Fibroblast of lung (primary cell): ENCODE measurements at regions not wholly inside any gene's neighbourhood (a gene's known extent, or its start where the extent isn't known, plus 50 kb on each side); places are given as distances from the start of the nearest gene placed in this dataset.

ENCODE experiments used
- DNase-seq, 2 donors: peaks; one replicate each; pipeline versions ENCODE4 v3.0.0 to v3.0.0-alpha.2; 2010; ENCODE audit warnings: low read depth in 2 of 2
- H2AFZ ChIP-seq: 2 replicates; pipeline ENCODE4 v1.5.1; 2012; ENCODE audit warnings: low read length, control low read depth, inconsistent platforms
- H3K27ac ChIP-seq: 2 replicates; pipeline ENCODE4 v1.5.1; 2011; ENCODE audit warnings: low read length, control low read depth; ENCODE audit not compliant: insufficient read depth
- H3K27me3 ChIP-seq: 2 replicates; pipeline ENCODE4 v1.5.1; 2011; ENCODE audit warnings: mild to moderate bottlenecking, low read length; ENCODE audit not compliant: control insufficient read depth, insufficient read depth
- H3K36me3 ChIP-seq: 2 replicates; pipeline ENCODE4 v1.5.1; 2011; ENCODE audit warnings: low read length; ENCODE audit not compliant: control insufficient read depth, insufficient read depth
- H3K4me1 ChIP-seq: 2 replicates; pipeline ENCODE4 v1.5.1; 2011; ENCODE audit warnings: low read length; ENCODE audit not compliant: control insufficient read depth, insufficient read depth; ENCODE audit errors: extremely low read depth
- H3K4me2 ChIP-seq: 2 replicates; pipeline ENCODE4 v1.5.1; 2011; ENCODE audit warnings: low read length, control low read depth; ENCODE audit not compliant: insufficient read depth; ENCODE audit errors: extremely low read depth
- H3K4me3 ChIP-seq, 4 experiments: fragments of 200-600 bp in 1 of 4; sonication (generic) in 1 of 4; replicated peaks in 1 of 4; 2 replicates each; pipeline ENCODE4 v1.5.1; 2011 to 2016; ENCODE audit warnings: low read length in 4 of 4, low read depth in 3 of 4, mild to moderate bottlenecking in 3 of 4, control low read depth in 2 of 4, inconsistent platforms in 1 of 4, mixed read lengths in 1 of 4; ENCODE audit not compliant: insufficient read depth in 1 of 4; ENCODE audit errors: control extremely low read depth in 1 of 4
- H3K79me2 ChIP-seq: 2 replicates; pipeline ENCODE4 v1.5.1; 2012; ENCODE audit warnings: mild to moderate bottlenecking, low read length, inconsistent platforms; ENCODE audit not compliant: control insufficient read depth, insufficient read depth
- H3K9ac ChIP-seq: 2 replicates; pipeline ENCODE4 v1.5.1; 2011; ENCODE audit warnings: mild to moderate bottlenecking, low read length, control low read depth; ENCODE audit not compliant: insufficient read depth
- H3K9me3 ChIP-seq: 2 replicates; pipeline ENCODE4 v1.5.1; 2012; ENCODE audit warnings: low read depth, low read length; ENCODE audit not compliant: control insufficient read depth, insufficient read depth
- H4K20me1 ChIP-seq: 2 replicates; pipeline ENCODE4 v1.5.1; 2011; ENCODE audit warnings: low read length; ENCODE audit not compliant: control insufficient read depth, insufficient read depth; ENCODE audit errors: extremely low read depth
- CTCF ChIP-seq, 2 donors: IDR thresholded peaks in 1 of 2; conservative IDR thresholded peaks in 1 of 2; 1 replicate in 1 of 2; 2 replicates in 1 of 2; pipeline ENCODE4 v1.5.1; 2011 to 2012; ENCODE audit warnings: low read length in 2 of 2, control low read depth in 1 of 2, inconsistent platforms in 1 of 2, low read depth in 1 of 2, mild to moderate bottlenecking in 1 of 2
- EZH2 ChIP-seq: IDR thresholded peaks from 2 replicates; pipeline ENCODE4 v1.5.1; 2012; ENCODE audit warnings: low read length, control low read depth, mild to moderate bottlenecking; ENCODE audit errors: missing control alignments

DNA sequence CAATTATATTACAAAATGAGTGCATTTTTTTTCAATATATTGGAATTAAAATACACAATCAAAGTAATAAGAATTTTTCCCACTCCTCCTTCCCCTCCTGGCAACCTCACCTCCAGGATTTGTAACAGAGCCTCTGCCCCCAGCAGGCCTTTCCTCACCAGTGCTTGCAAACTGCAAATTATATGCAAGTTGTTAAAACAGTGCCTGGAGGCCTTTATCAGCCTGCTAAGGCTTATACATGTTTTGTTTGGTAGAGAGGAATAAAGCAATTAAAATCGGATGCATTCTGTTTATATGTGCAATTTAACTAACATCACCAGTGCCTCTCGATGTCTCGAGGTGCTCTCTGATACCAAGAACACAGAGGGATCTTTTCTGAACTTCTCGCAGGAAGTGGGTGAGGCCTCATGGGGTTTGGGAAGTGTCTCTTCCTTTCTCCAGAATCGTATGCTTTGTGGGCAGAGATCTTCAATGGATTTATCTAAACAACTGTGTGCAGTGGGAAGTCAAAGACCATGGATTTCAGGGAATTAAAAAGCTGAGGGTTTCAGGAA lies 186.8 kb downstream of the CDH26 start:
- Histone ChIP-seq H3K36me3 (no peaks in the 10 kb centered on the region), H3K9me3 (no peaks in the 10 kb centered on the region), H3K9ac (no peak overlapping the region), H4K20me1 (no peaks in the 10 kb centered on the region), H3K4me3 (no peak overlapping the region), H3K27me3 (no peaks in the 10 kb centered on the region), H3K4me1 (no peaks in the 10 kb centered on the region), H3K27ac (no peak overlapping the region), H3K4me2 (no peak overlapping the region), H2AFZ (no peak overlapping the region), H3K79me2 (no peaks in the 10 kb centered on the region)
- no peak for DNase-seq
- TF ChIP-seq CTCF (conservative IDR thresholded peaks at IDR 0.05 in 1 of 2, IDR thresholded peaks at IDR 0.05 in 1 of 2; ENCODE audit: low read depth in 1 of 2, low read length in 2 of 2) (no peak), EZH2 (no peak)

- Histone ChIP-seq H3K4me2 (no peak overlapping the region), H3K9me3 (no peaks in the 10 kb centered on the region), H4K20me1 (no peaks in the 10 kb centered on the region), H3K79me2 (no peaks in the 10 kb centered on the region), H3K9ac (no peak overlapping the region), H3K27me3 (no peaks in the 10 kb centered on the region), H2AFZ (no peak overlapping the region), H3K36me3 (no peaks in the 10 kb centered on the region), H3K4me3 (no peak overlapping the region), H3K4me1 (no peaks in the 10 kb centered on the region), H3K27ac (no peak overlapping the region)
- TF ChIP-seq CTCF (conservative IDR thresholded peaks at IDR 0.05 in 1 of 2, IDR thresholded peaks at IDR 0.05 in 1 of 2; ENCODE audit: low read depth in 1 of 2, low read length in 2 of 2) (no peak), EZH2 (no peak)
- DNase-seq = no peak
Observed at GRCh38 chr20:60147004-60147403, 188.8 kb downstream of the CDH26 start.

DNA sequence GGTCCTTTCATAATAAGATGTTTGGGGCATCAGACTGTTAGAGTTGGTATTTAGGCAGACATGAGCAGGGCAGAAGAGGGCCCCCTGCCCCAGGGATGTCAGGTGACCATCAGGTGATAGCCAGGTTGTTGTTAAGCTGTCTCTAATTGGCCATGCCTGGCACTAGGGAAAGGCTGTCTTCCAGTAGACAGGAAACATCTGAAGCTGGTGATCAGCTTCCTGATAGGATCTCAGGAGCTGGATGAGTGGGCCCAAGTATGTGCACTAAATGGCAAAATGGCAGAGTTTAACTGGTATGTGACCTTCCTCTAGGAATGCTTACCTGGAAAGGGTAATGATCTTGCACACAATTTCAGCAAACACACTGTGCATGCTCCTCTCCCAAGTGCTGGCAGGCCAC lies 190.7 kb downstream of the CDH26 start:
- no peak overlapping the region for H3K9ac ChIP-seq
- no peaks in the 10 kb centered on the region for H3K79me2 ChIP-seq
- H3K36me3 ChIP-seq = no peaks in the 10 kb centered on the region
- H3K27ac ChIP-seq = no peak overlapping the region
- no peak for DNase-seq
- no peak overlapping the region for H2AFZ ChIP-seq
- TF ChIP-seq EZH2 (no peak), CTCF (conservative IDR thresholded peaks at IDR 0.05 in 1 of 2, IDR thresholded peaks at IDR 0.05 in 1 of 2; ENCODE audit: low read depth in 1 of 2, low read length in 2 of 2) (no peak)
- H4K20me1 ChIP-seq = no peaks in the 10 kb centered on the region
- H3K9me3 ChIP-seq = no peaks in the 10 kb centered on the region
- no peak overlapping the region for H3K4me3 ChIP-seq
- H3K27me3 ChIP-seq = no peaks in the 10 kb centered on the region
- H3K4me2 ChIP-seq = no peak overlapping the region
- no peaks in the 10 kb centered on the region for H3K4me1 ChIP-seq
